ENCODE measurements at regions not wholly inside any gene's neighbourhood (a gene's known extent, or its start where the extent isn't known, plus 50 kb on each side); places are given as distances from the start of the nearest gene placed in this dataset.

DNA sequence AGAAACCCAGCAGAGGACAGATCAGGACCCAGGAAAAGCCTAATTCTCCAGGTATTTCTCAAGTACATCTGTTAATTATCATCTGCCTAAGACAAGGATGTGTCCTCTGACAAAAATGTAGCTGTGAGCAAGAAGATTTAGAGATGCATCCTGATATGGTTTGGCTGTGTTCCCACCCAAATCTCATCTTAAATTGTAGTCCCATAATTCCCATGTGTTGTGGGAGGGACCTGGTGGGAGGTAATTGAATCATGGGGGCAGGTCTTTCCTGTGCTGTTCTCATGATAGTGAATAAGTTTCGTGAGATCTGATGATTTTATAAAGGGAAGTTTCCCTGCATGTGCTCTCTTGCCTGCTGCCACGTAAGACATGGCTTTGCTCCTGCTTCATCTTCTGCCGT lies 381.8 kb downstream of the BUD13 start:
- TF ChIP-seq CBFB (CRISPR knock-in tag; IDR thresholded peaks at IDR 0.05) (no peak), ZNF350 (CRISPR knock-in tag; IDR thresholded peaks at IDR 0.05; ENCODE audit: borderline replicate concordance, low read depth) (no peak), CEBPB (IDR thresholded peaks at IDR 0.05; ENCODE audit: borderline replicate concordance, low read depth, low read length) (no peak), ZNF841 (CRISPR knock-in tag; IDR thresholded peaks at IDR 0.05; ENCODE audit: borderline replicate concordance) (no peak), HNRNPUL1 (IDR thresholded peaks at IDR 0.05; ENCODE audit: low read depth, low read length) (no peak), RAD21 (CRISPR knock-in tag; IDR thresholded peaks at IDR 0.05) (no peak), MYNN (CRISPR knock-in tag; IDR thresholded peaks at IDR 0.05; ENCODE audit: low read depth) (no peak)
- TF ChIP-seq, protein P1, sequence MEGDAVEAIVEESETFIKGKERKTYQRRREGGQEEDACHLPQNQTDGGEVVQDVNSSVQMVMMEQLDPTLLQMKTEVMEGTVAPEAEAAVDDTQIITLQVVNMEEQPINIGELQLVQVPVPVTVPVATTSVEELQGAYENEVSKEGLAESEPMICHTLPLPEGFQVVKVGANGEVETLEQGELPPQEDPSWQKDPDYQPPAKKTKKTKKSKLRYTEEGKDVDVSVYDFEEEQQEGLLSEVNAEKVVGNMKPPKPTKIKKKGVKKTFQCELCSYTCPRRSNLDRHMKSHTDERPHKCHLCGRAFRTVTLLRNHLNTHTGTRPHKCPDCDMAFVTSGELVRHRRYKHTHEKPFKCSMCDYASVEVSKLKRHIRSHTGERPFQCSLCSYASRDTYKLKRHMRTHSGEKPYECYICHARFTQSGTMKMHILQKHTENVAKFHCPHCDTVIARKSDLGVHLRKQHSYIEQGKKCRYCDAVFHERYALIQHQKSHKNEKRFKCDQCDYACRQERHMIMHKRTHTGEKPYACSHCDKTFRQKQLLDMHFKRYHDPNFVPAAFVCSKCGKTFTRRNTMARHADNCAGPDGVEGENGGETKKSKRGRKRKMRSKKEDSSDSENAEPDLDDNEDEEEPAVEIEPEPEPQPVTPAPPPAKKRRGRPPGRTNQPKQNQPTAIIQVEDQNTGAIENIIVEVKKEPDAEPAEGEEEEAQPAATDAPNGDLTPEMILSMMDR (CRISPR knock-in tag; IDR thresholded peaks at IDR 0.05): no peak
- TF ChIP-seq, protein P2, sequence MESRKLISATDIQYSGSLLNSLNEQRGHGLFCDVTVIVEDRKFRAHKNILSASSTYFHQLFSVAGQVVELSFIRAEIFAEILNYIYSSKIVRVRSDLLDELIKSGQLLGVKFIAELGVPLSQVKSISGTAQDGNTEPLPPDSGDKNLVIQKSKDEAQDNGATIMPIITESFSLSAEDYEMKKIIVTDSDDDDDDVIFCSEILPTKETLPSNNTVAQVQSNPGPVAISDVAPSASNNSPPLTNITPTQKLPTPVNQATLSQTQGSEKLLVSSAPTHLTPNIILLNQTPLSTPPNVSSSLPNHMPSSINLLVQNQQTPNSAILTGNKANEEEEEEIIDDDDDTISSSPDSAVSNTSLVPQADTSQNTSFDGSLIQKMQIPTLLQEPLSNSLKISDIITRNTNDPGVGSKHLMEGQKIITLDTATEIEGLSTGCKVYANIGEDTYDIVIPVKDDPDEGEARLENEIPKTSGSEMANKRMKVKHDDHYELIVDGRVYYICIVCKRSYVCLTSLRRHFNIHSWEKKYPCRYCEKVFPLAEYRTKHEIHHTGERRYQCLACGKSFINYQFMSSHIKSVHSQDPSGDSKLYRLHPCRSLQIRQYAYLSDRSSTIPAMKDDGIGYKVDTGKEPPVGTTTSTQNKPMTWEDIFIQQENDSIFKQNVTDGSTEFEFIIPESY (CRISPR knock-in tag; IDR thresholded peaks at IDR 0.05): no peak

Measured in HepG2 (cell line).